ENCODE measurements at regions not wholly inside any gene's neighbourhood (a gene's known extent, or its start where the extent isn't known, plus 50 kb on each side); places are given as distances from the start of the nearest gene placed in this dataset.

GRCh38 chr2:217273162-217273561 lies 413.3 kb upstream of the TNP1 start:
- Histone ChIP-seq H3K36me3 (ENCODE audit: low read length) (no peaks in the 10 kb centered on the region), H3K4me3 (ENCODE audit: insufficient read depth, low read length, poor library complexity, severe bottlenecking) (no peak overlapping the region), H3F3A (ENCODE audit: insufficient read depth) (no peaks in the 10 kb centered on the region), H3K27me3 (ENCODE audit: low read length) (no peaks in the 10 kb centered on the region), H4K20me1 (ENCODE audit: low read depth, low read length) (no peaks in the 10 kb centered on the region), H3K4me2 (ENCODE audit: low read depth, low read length, poor library complexity, severe bottlenecking) (no peak overlapping the region), H2AFZ (ENCODE audit: low read depth, low read length, severe bottlenecking) (no peak overlapping the region), H3K9me3 (ENCODE audit: insufficient read depth, low read length) (no peaks in the 10 kb centered on the region), H3K27ac (ENCODE audit: low read depth, low read length) (no peak overlapping the region), H3K9me2 (replicated peaks; ENCODE audit: insufficient read depth, low read length) (no peaks in the 10 kb centered on the region), H3K9ac (ENCODE audit: low read length) (no peak overlapping the region), H3K79me2 (ENCODE audit: insufficient read depth, low read length) (no peaks in the 10 kb centered on the region)
- TF ChIP-seq EZH2phosphoT487 (conservative IDR thresholded peaks at IDR 0.05; ENCODE audit: low read length) (no peak), CTCF (IDR thresholded peaks at IDR 0.05; ENCODE audit: insufficient read depth, low read length, poor library complexity, severe bottlenecking) (no peak)

- H3K27ac ChIP-seq (ENCODE audit: low read depth, low read length): no peak overlapping the region
- peaks cover 12% of the 10 kb centered on the region; the same call in 1 of the 2 replicates for H3K9me3 ChIP-seq (ENCODE audit: insufficient read depth, low read length)
- H3K4me3 ChIP-seq (ENCODE audit: insufficient read depth, low read length, poor library complexity, severe bottlenecking): no peak overlapping the region
- H2AFZ ChIP-seq (ENCODE audit: low read depth, low read length, severe bottlenecking): no peak overlapping the region
- H3K9me2 ChIP-seq (replicated peaks; ENCODE audit: insufficient read depth, low read length): no peaks in the 10 kb centered on the region; the same call in 1 of the 2 replicates
- H3K79me2 ChIP-seq (ENCODE audit: insufficient read depth, low read length): no peaks in the 10 kb centered on the region
- no peaks in the 10 kb centered on the region for H4K20me1 ChIP-seq (ENCODE audit: low read depth, low read length)
- no peak overlapping the region for H3K4me2 ChIP-seq (ENCODE audit: low read depth, low read length, poor library complexity, severe bottlenecking)
- no peak overlapping the region for H3K9ac ChIP-seq (ENCODE audit: low read length)
- TF ChIP-seq EZH2phosphoT487 (conservative IDR thresholded peaks at IDR 0.05; ENCODE audit: low read length) (no peak), CTCF (IDR thresholded peaks at IDR 0.05; ENCODE audit: insufficient read depth, low read length, poor library complexity, severe bottlenecking) (no peak)
- H3K36me3 ChIP-seq (ENCODE audit: low read length): no peaks in the 10 kb centered on the region
- H3F3A ChIP-seq (ENCODE audit: insufficient read depth): no peaks in the 10 kb centered on the region
- no peaks in the 10 kb centered on the region for H3K27me3 ChIP-seq (ENCODE audit: low read length)
Measured at GRCh38 chr2:217271813-217272212, 411.9 kb upstream of the TNP1 start.

- Histone ChIP-seq H3K9ac (ENCODE audit: low read length) (no peak overlapping the region), H3K9me2 (replicated peaks; ENCODE audit: insufficient read depth, low read length) (no peaks in the 10 kb centered on the region; the same call in 1 of the 2 replicates), H3K36me3 (ENCODE audit: low read length) (no peaks in the 10 kb centered on the region), H3F3A (ENCODE audit: insufficient read depth) (no peaks in the 10 kb centered on the region), H3K27ac (ENCODE audit: low read depth, low read length) (no peak overlapping the region), H2AFZ (ENCODE audit: low read depth, low read length, severe bottlenecking) (no peak overlapping the region), H3K9me3 (ENCODE audit: insufficient read depth, low read length) (peaks cover 12% of the 10 kb centered on the region; the same call in 1 of the 2 replicates), H4K20me1 (ENCODE audit: low read depth, low read length) (no peaks in the 10 kb centered on the region), H3K79me2 (ENCODE audit: insufficient read depth, low read length) (no peaks in the 10 kb centered on the region), H3K27me3 (ENCODE audit: low read length) (no peaks in the 10 kb centered on the region), H3K4me2 (ENCODE audit: low read depth, low read length, poor library complexity, severe bottlenecking) (no peak overlapping the region), H3K4me3 (ENCODE audit: insufficient read depth, low read length, poor library complexity, severe bottlenecking) (no peak overlapping the region)
- TF ChIP-seq CTCF (IDR thresholded peaks at IDR 0.05; ENCODE audit: insufficient read depth, low read length, poor library complexity, severe bottlenecking) (no peak), EZH2phosphoT487 (conservative IDR thresholded peaks at IDR 0.05; ENCODE audit: low read length) (no peak)
Measured at GRCh38 chr2:217270485-217271121, 410.7 kb upstream of the TNP1 start.

All from SU-DHL-6 (cell line).